ENCODE measurements at regions not wholly inside any gene's neighbourhood (a gene's known extent, or its start where the extent isn't known, plus 50 kb on each side); places are given as distances from the start of the nearest gene placed in this dataset.
A peak's percentile ranks its signal among the peaks of the same experiment; 100 is the strongest.

DNA sequence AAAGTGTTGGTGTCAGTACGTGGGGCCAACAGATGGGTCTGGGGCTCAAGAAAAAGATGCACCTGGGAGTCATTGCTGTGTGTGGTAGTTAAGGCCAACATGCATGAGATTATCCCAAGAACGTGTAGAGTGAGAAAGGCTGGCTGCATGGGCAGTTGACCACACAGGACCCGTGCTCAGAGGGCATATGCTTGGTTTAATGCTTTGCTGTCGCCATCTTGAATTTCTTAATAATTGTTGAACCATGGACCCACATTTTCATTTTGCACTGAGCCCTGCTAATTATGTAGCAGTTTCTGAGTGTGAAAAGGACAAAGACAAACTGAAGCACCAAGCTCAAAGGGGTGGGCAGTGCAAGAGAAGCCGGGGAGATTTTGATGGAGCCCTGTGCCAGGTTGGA, 148.1 kb downstream of the CYP26B1 start:
- no peak for TF ChIP-seq CTCF (IDR thresholded peaks at IDR 0.05)
- no peak for TF ChIP-seq POLR2A (IDR thresholded peaks at IDR 0.05)
- intact Hi-C loops (cut with DNase I): loop anchor here in 7 of 10 donors (5.0 to 10.0 kb wide), 5 partner anchors 75 to 455 kb away; no protein-coding TSS in a partner anchor
- no peak for ATAC-seq

DNA sequence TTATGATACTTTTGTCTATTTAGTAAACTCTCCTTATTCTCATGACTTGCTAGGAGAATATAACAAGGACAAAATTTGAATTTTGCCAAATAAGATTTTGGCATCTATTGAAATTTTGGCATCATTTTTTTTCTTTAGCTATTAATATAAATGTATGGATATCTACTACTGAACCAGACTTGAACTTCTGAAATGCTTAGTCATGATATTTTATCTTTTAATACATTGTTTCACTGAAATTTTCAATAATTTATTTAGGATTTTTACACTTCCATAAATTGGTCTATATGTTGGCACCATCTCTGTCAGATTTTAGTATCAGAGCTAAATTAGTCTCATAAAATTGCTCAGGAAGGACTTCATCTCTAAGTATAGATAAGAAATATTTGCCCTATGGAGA, 149.8 kb downstream of the CYP26B1 start:
- intact Hi-C loops (cut with DNase I): loop anchor here in 7 of 10 donors (5.0 to 10.0 kb wide), 5 partner anchors 73 to 453 kb away; no protein-coding TSS in a partner anchor
- H3K27me3 ChIP-seq: peaks cover 0 to 9% (median 0%) of the 10 kb centered on the region in 9 donors
- H3K36me3 ChIP-seq: no peaks in the 10 kb centered on the region
- ATAC-seq: no peak
- TF ChIP-seq CTCF (IDR thresholded peaks at IDR 0.05) (no peak), POLR2A (IDR thresholded peaks at IDR 0.05) (no peak)
- no peak overlapping the region for H3K27ac ChIP-seq
- H3K9me3 ChIP-seq: no peaks in the 10 kb centered on the region
- H3K4me3 ChIP-seq: no peak overlapping the region
- DNase-seq: no peak
- no peaks in the 10 kb centered on the region for H3K4me1 ChIP-seq

More for the DNA sequence above, 148.1 kb downstream of the CYP26B1 start:
- no peak for DNase-seq
- H3K27ac ChIP-seq: no peak overlapping the region
- peaks cover 0 to 9% (median 0%) of the 10 kb centered on the region in 9 donors for H3K27me3 ChIP-seq
- H3K9me3 ChIP-seq: no peaks in the 10 kb centered on the region
- no peaks in the 10 kb centered on the region for H3K4me1 ChIP-seq
- 86 to 90% (median 89%) methylated on average over 5 of the region's 5 CpGs for WGBS, 4 donors
- H3K4me3 ChIP-seq: no peak overlapping the region
- no peaks in the 10 kb centered on the region for H3K36me3 ChIP-seq

DNA sequence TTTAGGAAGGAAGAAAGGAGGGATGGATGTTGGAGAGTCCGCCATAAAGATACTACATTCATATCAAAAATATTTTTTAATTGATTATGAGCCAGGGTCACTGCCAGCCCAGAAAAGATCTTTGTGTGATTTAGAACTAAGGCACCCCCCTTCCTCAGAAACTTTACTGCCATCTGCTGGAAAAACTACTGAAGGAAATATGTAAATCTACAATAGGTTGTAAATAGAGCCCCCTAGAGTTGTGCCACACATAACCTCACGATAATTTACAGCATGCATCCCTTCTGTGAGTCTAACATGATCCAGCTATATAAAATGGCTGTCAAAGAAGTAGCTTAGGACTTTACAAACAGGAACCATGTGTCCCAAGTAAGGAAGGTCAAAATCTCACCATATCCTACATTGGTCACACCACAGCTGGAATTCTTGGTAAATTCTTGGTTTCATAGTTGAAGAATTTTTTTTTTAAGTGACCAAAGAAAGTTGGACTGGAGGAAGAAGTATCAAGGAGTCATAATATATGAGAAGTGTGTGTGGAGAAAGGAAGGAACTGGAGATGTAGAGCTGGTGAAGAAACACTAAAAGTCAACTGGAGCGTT, 152.5 kb downstream of the CYP26B1 start:
- intact Hi-C loops (cut with DNase I): loop anchor here in 7 of 10 donors (1.0 to 10.0 kb wide), 6 partner anchors 70 to 450 kb away; no protein-coding TSS in a partner anchor
- no peak for ATAC-seq

GRCh38 chr2:71992036-71992435, 155.6 kb downstream of the CYP26B1 start:
- Histone ChIP-seq H3K4me3 (no peak overlapping the region), H3K27ac (no peak overlapping the region), H3K9me3 (no peaks in the 10 kb centered on the region), H3K4me1 (no peaks in the 10 kb centered on the region), H3K27me3 (no peaks in the 10 kb centered on the region), H3K36me3 (no peaks in the 10 kb centered on the region)
- WGBS, 4 donors: 67 to 74% (median 69%) methylated on average over 2 of the region's 2 CpGs
- no peak for TF ChIP-seq POLR2A (IDR thresholded peaks at IDR 0.05)
- TF ChIP-seq CTCF (IDR thresholded peaks at IDR 0.05): no peak
- intact Hi-C loops (cut with DNase I): loop anchor here in 7 of 10 donors (5.0 to 10.0 kb wide), 5 partner anchors 67 to 447 kb away; no protein-coding TSS in a partner anchor
- ATAC-seq: no peak
- no peak for DNase-seq

More for the DNA sequence above, 152.5 kb downstream of the CYP26B1 start:
- Histone ChIP-seq H3K27me3 (peaks cover 0 to 9% (median 0%) of the 10 kb centered on the region in 9 donors), H3K4me3 (no peak overlapping the region), H3K36me3 (no peaks in the 10 kb centered on the region), H3K9me3 (no peaks in the 10 kb centered on the region), H3K4me1 (no peaks in the 10 kb centered on the region), H3K27ac (no peak overlapping the region)
- 71 to 89% (median 81%) methylated on average over 3 of the region's 3 CpGs for WGBS, 4 donors
- no peak for DNase-seq
- TF ChIP-seq CTCF (IDR thresholded peaks at IDR 0.05) (peak in 10 of 12 donors; percentile 9 to 53 (median 36)), POLR2A (IDR thresholded peaks at IDR 0.05) (no peak)

All from heart left ventricle (tissue), 16 donors.